Coronary artery (tissue), 2 donors: ENCODE measurements at regions not wholly inside any gene's neighbourhood (a gene's known extent, or its start where the extent isn't known, plus 50 kb on each side); places are given as distances from the start of the nearest gene placed in this dataset.

ENCODE experiments used
- DNase-seq: peaks from one replicate; pipeline ENCODE4 v3.0.0-alpha.2; 2017; ENCODE audit warnings: low spot score
- H3K27ac ChIP-seq, 2 donors: fragments of 200-600 bp; sonication (generic); one replicate each; pipeline ENCODE4 v1.5.1; 2016 to 2019
- H3K4me3 ChIP-seq: fragments of 200-600 bp; sonication (generic); 2 replicates; pipeline ENCODE4 v1.5.1; 2016; ENCODE audit warnings: mild to moderate bottlenecking, moderate library complexity
- TF ChIP-seq, protein P1 (sequence below): fragments of 200-600 bp; sonication (generic); IDR thresholded peaks from one replicate; pipeline ENCODE4 v1.5.1; 2019; ENCODE audit warnings: antibody characterized with exemption

- Histone ChIP-seq H3K4me3 (no peak overlapping the region), H3K27ac (peak overlapping the region; percentile 89 to 98)
- no peak for DNase-seq
- TF ChIP-seq, protein P1, sequence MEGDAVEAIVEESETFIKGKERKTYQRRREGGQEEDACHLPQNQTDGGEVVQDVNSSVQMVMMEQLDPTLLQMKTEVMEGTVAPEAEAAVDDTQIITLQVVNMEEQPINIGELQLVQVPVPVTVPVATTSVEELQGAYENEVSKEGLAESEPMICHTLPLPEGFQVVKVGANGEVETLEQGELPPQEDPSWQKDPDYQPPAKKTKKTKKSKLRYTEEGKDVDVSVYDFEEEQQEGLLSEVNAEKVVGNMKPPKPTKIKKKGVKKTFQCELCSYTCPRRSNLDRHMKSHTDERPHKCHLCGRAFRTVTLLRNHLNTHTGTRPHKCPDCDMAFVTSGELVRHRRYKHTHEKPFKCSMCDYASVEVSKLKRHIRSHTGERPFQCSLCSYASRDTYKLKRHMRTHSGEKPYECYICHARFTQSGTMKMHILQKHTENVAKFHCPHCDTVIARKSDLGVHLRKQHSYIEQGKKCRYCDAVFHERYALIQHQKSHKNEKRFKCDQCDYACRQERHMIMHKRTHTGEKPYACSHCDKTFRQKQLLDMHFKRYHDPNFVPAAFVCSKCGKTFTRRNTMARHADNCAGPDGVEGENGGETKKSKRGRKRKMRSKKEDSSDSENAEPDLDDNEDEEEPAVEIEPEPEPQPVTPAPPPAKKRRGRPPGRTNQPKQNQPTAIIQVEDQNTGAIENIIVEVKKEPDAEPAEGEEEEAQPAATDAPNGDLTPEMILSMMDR, result no peak
These were observed 427.7 kb downstream of the FOXO1 start for GRCh38 chr13:40238761-40239160.

DNA sequence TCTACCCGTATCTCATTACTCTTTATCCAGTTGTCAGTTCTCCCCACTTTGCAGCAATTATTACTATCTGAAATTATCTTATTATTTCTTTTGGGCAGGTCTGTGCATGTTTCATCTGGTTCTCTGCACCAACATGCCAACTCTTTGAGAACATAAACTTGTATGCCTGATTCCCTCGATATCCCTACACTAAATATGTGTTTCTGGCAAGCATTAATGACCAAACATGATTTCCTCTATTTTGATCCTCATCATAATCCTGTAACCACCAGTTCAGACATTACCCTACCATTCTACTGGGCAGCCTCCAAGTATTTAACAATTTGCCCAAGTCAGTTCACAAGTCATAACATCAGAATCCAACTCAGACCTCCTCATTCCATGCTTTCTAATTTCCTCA lies 426.1 kb downstream of the FOXO1 start:
- DNase-seq, result no peak
- TF ChIP-seq, protein P1, result no peak
- Histone ChIP-seq H3K4me3 (no peak overlapping the region), H3K27ac (no peak overlapping the region)

DNA sequence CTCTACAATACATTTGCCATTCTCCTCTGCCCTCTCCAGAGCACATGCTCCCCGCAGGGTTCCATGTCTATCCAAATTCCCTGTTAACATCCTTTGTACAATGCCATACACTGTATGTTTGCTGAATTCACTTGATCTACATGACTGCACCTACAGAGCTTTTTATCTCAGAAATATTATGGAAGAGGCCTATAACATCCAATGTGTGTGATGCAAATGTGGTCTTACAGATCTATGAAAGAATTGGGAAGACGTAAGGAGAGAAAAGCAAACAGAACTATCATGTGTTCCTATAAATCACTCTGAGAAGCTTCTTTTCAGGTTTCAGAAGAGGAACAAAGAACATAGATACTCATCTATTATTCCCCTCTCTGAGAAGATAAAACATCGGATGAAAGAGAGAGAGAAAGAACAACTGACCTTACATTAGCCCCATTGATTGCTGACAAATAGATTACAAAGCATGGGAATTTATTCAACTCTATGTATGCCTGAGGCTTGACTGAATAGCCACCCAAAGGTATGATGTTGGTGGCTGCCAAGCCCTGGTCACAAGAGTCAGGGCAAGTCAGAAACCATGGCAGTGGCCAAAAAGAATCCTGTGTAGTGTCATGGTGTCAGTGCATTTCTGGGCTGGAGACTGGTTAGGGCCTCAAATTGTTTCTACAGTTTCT lies 425.2 kb downstream of the FOXO1 start:
- Histone ChIP-seq H3K27ac (no peak overlapping the region), H3K4me3 (no peak overlapping the region)
- no peak for DNase-seq
- TF ChIP-seq, protein P1, result no peak

GRCh38 chr13:40243047-40243446 lies 423.4 kb downstream of the FOXO1 start:
- Histone ChIP-seq H3K4me3 (no peak overlapping the region), H3K27ac (no peak overlapping the region)
- DNase-seq, result no peak
- TF ChIP-seq, protein P1, result no peak

- DNase-seq, result no peak
- no peak overlapping the region for H3K4me3 ChIP-seq
- TF ChIP-seq, protein P1, result no peak
- no peak overlapping the region for H3K27ac ChIP-seq
These were observed 422.5 kb downstream of the FOXO1 start for GRCh38 chr13:40243982-40244381.

- TF ChIP-seq, protein P1, result no peak
- H3K27ac ChIP-seq, result no peak overlapping the region
- no peak overlapping the region for H3K4me3 ChIP-seq
- DNase-seq, result no peak
These were observed 420.9 kb downstream of the FOXO1 start for GRCh38 chr13:40245567-40245966.

- H3K27ac ChIP-seq, result no peak overlapping the region
- no peak for DNase-seq
- H3K4me3 ChIP-seq, result no peak overlapping the region
- TF ChIP-seq, protein P1, result no peak
These were observed 418.6 kb downstream of the FOXO1 start for GRCh38 chr13:40247845-40248244.
